A673 (cell line): ENCODE measurements at regions not wholly inside any gene's neighbourhood (a gene's known extent, or its start where the extent isn't known, plus 50 kb on each side); places are given as distances from the start of the nearest gene placed in this dataset.

Experiments
- EZH2 ChIP-seq: fragments of 200-600 bp; sonication (generic); IDR thresholded peaks from 2 replicates; pipeline ENCODE4 v1.6.1; 2017; ENCODE audit warnings: borderline replicate concordance, low read depth, mild to moderate bottlenecking, mixed read lengths, antibody characterized with exemption, low read length; ENCODE audit not compliant: poor library complexity, severe bottlenecking
- TF ChIP-seq, protein P1 (sequence below): fragments of 300-800, 200-600 bp; sonication (generic); conservative IDR thresholded peaks from 2 replicates; pipeline ENCODE4 v1.5.1; 2017; ENCODE audit warnings: low read depth, mild to moderate bottlenecking, antibody characterized with exemption, low read length, moderate library complexity, mixed read lengths

- TF ChIP-seq EZH2: no peak
- TF ChIP-seq, protein P1, sequence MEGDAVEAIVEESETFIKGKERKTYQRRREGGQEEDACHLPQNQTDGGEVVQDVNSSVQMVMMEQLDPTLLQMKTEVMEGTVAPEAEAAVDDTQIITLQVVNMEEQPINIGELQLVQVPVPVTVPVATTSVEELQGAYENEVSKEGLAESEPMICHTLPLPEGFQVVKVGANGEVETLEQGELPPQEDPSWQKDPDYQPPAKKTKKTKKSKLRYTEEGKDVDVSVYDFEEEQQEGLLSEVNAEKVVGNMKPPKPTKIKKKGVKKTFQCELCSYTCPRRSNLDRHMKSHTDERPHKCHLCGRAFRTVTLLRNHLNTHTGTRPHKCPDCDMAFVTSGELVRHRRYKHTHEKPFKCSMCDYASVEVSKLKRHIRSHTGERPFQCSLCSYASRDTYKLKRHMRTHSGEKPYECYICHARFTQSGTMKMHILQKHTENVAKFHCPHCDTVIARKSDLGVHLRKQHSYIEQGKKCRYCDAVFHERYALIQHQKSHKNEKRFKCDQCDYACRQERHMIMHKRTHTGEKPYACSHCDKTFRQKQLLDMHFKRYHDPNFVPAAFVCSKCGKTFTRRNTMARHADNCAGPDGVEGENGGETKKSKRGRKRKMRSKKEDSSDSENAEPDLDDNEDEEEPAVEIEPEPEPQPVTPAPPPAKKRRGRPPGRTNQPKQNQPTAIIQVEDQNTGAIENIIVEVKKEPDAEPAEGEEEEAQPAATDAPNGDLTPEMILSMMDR: no peak
These were observed 585.3 kb upstream of the GRAMD2B start for GRCh38 chr5:125837866-125838265.
